HCT116 (cell line): ENCODE measurements at regions not wholly inside any gene's neighbourhood (a gene's known extent, or its start where the extent isn't known, plus 50 kb on each side); places are given as distances from the start of the nearest gene placed in this dataset.
A peak's percentile ranks its signal among the peaks of the same experiment; 100 is the strongest.

ENCODE experiments used
- ATAC-seq: fragments of 200-7000 bp; cut with Tn5 transposase; 2 replicates; pipeline ENCODE4 v1.9.1; 2020; ENCODE audit warnings: mild to moderate bottlenecking, moderate library complexity
- BruUV-seq: library from RNA; stranded (reverse); fragments of 400-500 nt; replicated peaks from 2 replicates; lab custom pipeline; 2021; lab: Mats Ljungman, UMichigan
- CTCF ChIA-PET: fragments of 300-600 bp; sonication (Branson Sonifier 250); formaldehyde crosslinking; loops from one replicate; lab custom pipeline; 2021; ENCODE audit warnings: antibody characterized with exemption; lab: Charles Lee
- POLR2A ChIA-PET: fragments of 300-600, 350-600 bp; sonication (Branson Sonifier 250); formaldehyde crosslinking; loops from one replicate; lab custom pipeline; 2021; ENCODE audit warnings: antibody characterized with exemption; lab: Charles Lee
- RAD21 ChIA-PET, 2 experiments: fragments of 300-600 bp; sonication (Branson Sonifier 250); formaldehyde crosslinking; loops; one replicate each; lab custom pipeline; 2023; ENCODE audit warnings: low total read pairs in 2 of 2; ENCODE audit not compliant: uncharacterized antibody in 2 of 2, unreplicated experiment in 2 of 2, low non-redundant PET in 1 of 2; lab: Charles Lee
- DNase-seq: peaks from one replicate; pipeline ENCODE4 v3.0.0-alpha.2; 2010; ENCODE audit warnings: low read depth, low spot score
- H2AFZ ChIP-seq: fragments of 200-600 bp; shearing (Covaris generic), sonication (generic); 2 replicates; pipeline ENCODE4 v1.6.1; 2017; ENCODE audit warnings: low read depth, mixed run types, mixed read lengths, antibody characterized with exemption, low read length; ENCODE audit not compliant: poor library complexity, severe bottlenecking
- H3K27ac ChIP-seq: 2 replicates; pipeline ENCODE4 v1.5.1; 2012; ENCODE audit warnings: low read depth, low read length
- H3K27me3 ChIP-seq: fragments of 200-600 bp; sonication (generic); 2 replicates; pipeline ENCODE4 v1.6.1; 2016; ENCODE audit warnings: mixed run types, low read length, mixed read lengths; ENCODE audit not compliant: insufficient read depth
- H3K36me3 ChIP-seq, 2 experiments: fragments of 200-500 bp in 1 of 2; fragments of 200-600 bp in 1 of 2; sonication (Bioruptor generic) in 1 of 2; sonication (generic) in 1 of 2; 2 replicates each; pipeline versions ENCODE4 v1.5.1 to v1.6.1; 2014 to 2016; ENCODE audit warnings: low read length in 2 of 2, inconsistent platforms in 1 of 2, mixed read lengths in 1 of 2, mixed run types in 1 of 2; ENCODE audit not compliant: insufficient read depth in 2 of 2, control insufficient read depth in 1 of 2
- H3K4me1 ChIP-seq, 2 experiments: fragments of 200-600 bp in 1 of 2; sonication (generic) in 1 of 2; 2 replicates each; pipeline versions ENCODE4 v1.5.1 to v1.6.1; 2012 to 2017; ENCODE audit warnings: low read length in 2 of 2, inconsistent platforms in 1 of 2, mild to moderate bottlenecking in 1 of 2, mixed read lengths in 1 of 2, mixed run types in 1 of 2, moderate library complexity in 1 of 2; ENCODE audit not compliant: insufficient read depth in 2 of 2, control insufficient read depth in 1 of 2
- H3K4me2 ChIP-seq: fragments of 200-600 bp; sonication (generic); 2 replicates; pipeline ENCODE4 v1.6.1; 2017; ENCODE audit warnings: mixed run types, low read length, mixed read lengths
- H3K4me3 ChIP-seq, 2 experiments: fragments of 200-600 bp in 1 of 2; sonication (generic) in 1 of 2; replicated peaks in 1 of 2; 2 replicates each; pipeline ENCODE4 v1.5.1; 2011 to 2016; ENCODE audit warnings: low read length in 2 of 2, control low read depth in 1 of 2, low read depth in 1 of 2, mild to moderate bottlenecking in 1 of 2, mixed read lengths in 1 of 2, mixed run types in 1 of 2
- H3K79me2 ChIP-seq: fragments of 200-600 bp; sonication (generic); 2 replicates; pipeline ENCODE4 v1.6.1; 2017; ENCODE audit warnings: mild to moderate bottlenecking, mixed run types, low read length, moderate library complexity, mixed read lengths; ENCODE audit not compliant: insufficient read depth
- H3K9ac ChIP-seq: fragments of 200-600 bp; sonication (generic); 2 replicates; pipeline ENCODE4 v1.6.1; 2016; ENCODE audit warnings: low read length, mixed read lengths
- H3K9me2 ChIP-seq: fragments of 200-600 bp; sonication (generic), shearing (Covaris generic); 2 replicates; pipeline ENCODE4 v1.6.1; 2017; ENCODE audit warnings: mixed run types, mild to moderate bottlenecking, moderate library complexity; ENCODE audit not compliant: insufficient read depth
- H3K9me3 ChIP-seq, 2 experiments: fragments of 200-500 bp in 1 of 2; fragments of 200-600 bp in 1 of 2; sonication (Bioruptor generic) in 1 of 2; sonication (generic) in 1 of 2; 2 replicates each; pipeline ENCODE4 v1.6.1; 2014 to 2017; ENCODE audit warnings: low read length in 2 of 2, mixed read lengths in 2 of 2, inconsistent platforms in 1 of 2, low read depth in 1 of 2, mild to moderate bottlenecking in 1 of 2, mixed run types in 1 of 2, moderate library complexity in 1 of 2; ENCODE audit not compliant: control insufficient read depth in 1 of 2, insufficient read depth in 1 of 2
- H4K20me1 ChIP-seq: fragments of 200-600 bp; sonication (generic), shearing (Covaris generic); 2 replicates; pipeline ENCODE4 v1.6.1; 2017; ENCODE audit warnings: mixed run types, mild to moderate bottlenecking, moderate library complexity; ENCODE audit not compliant: insufficient read depth
- CBX3 ChIP-seq: IDR thresholded peaks from 2 replicates; pipeline ENCODE4 v1.6.1; 2012; ENCODE audit warnings: low read depth
- CEBPB ChIP-seq: IDR thresholded peaks from 2 replicates; pipeline ENCODE4 v1.6.1; 2012; ENCODE audit warnings: low read depth
- CTCF ChIP-seq, 3 experiments: fragments of 200-600 bp in 1 of 3; sonication (generic) in 1 of 3; IDR thresholded peaks in 2 of 3; conservative IDR thresholded peaks in 1 of 3; 2 replicates each; pipeline ENCODE4 v1.5.1; 2012 to 2017; ENCODE audit warnings: low read depth in 2 of 3, low read length in 2 of 3, antibody characterized with exemption in 1 of 3, borderline replicate concordance in 1 of 3, control low read depth in 1 of 3, mild to moderate bottlenecking in 1 of 3, mixed read lengths in 1 of 3, mixed run types in 1 of 3, moderate library complexity in 1 of 3; ENCODE audit not compliant: insufficient read depth in 1 of 3
- EGR1 ChIP-seq: IDR thresholded peaks from 2 replicates; pipeline ENCODE4 v1.6.1; 2012; ENCODE audit warnings: low read depth
- MAX ChIP-seq: IDR thresholded peaks from 2 replicates; pipeline ENCODE4 v1.6.1; 2012
- POLR2AphosphoS5 ChIP-seq: IDR thresholded peaks from 2 replicates; pipeline ENCODE4 v1.6.1; 2011; ENCODE audit warnings: mild to moderate bottlenecking, low read depth, low read length, moderate library complexity
- RAD21 ChIP-seq: IDR thresholded peaks from 2 replicates; pipeline ENCODE4 v1.6.1; 2012; ENCODE audit warnings: low read depth, mild to moderate bottlenecking
- SIN3A ChIP-seq: IDR thresholded peaks from 2 replicates; pipeline ENCODE4 v1.6.1; 2012; ENCODE audit warnings: low read depth
- SP1 ChIP-seq: IDR thresholded peaks from 2 replicates; pipeline ENCODE4 v1.6.1; 2012; ENCODE audit warnings: low read depth
- SRF ChIP-seq: IDR thresholded peaks from 2 replicates; pipeline ENCODE4 v1.6.1; 2012; ENCODE audit warnings: low read depth
- ZFX ChIP-seq: fragments of 450-650 bp; IDR thresholded peaks from 2 replicates; pipeline ENCODE4 v1.6.1; 2017
- ZNF274 ChIP-seq: fragments of 200-500 bp; sonication (Bioruptor generic); IDR thresholded peaks from 2 replicates; pipeline ENCODE4 v1.6.1; 2014; ENCODE audit warnings: mild to moderate bottlenecking, low read depth, low read length, inconsistent platforms
- intact Hi-C: fragments of 100-400 bp; cut with micrococcal nuclease; formaldehyde crosslinking; loops from 2 replicates; pipeline ENCODE4 v1.10.0; 2022

GRCh38 chr10:61166489-61166888, 222.5 kb upstream of the RHOBTB1 start:
- H3K4me2 ChIP-seq, result no peak overlapping the region
- intact Hi-C loops, result no loop called here
- no peaks in the 10 kb centered on the region for H4K20me1 ChIP-seq
- BruUV-seq, result no TSS peak
- H3K27me3 ChIP-seq, result no peaks in the 10 kb centered on the region
- ChIA-PET CTCF (no interaction called here), RAD21 (no interaction called here), POLR2A (no interaction called here)
- no peak overlapping the region for H3K4me3 ChIP-seq
- TF ChIP-seq SRF, result no peak
- H3K9ac ChIP-seq, result no peak overlapping the region
- ATAC-seq (no peak), DNase-seq (no peak)
- H3K4me1 ChIP-seq, result no peaks in the 10 kb centered on the region
- H3K79me2 ChIP-seq, result no peaks in the 10 kb centered on the region
- no peaks in the 10 kb centered on the region for H3K9me3 ChIP-seq
- H3K36me3 ChIP-seq, result no peaks in the 10 kb centered on the region
- H3K9me2 ChIP-seq, result no peaks in the 10 kb centered on the region
- H3K27ac ChIP-seq, result no peak overlapping the region
- H2AFZ ChIP-seq, result no peak overlapping the region

- no peak for DNase-seq
- TF ChIP-seq SIN3A (no peak), POLR2AphosphoS5 (no peak), ZNF274 (no peak), ZFX (no peak), CBX3 (no peak), CEBPB (no peak), MAX (no peak), EGR1 (no peak), SP1 (no peak), CTCF (IDR thresholded peaks at IDR 0.05 in 2 of 3, conservative IDR thresholded peaks at IDR 0.05 in 1 of 3; ENCODE audit: borderline replicate concordance in 1 of 3, insufficient read depth in 1 of 3, low read depth in 2 of 3, low read length in 2 of 3) (peak in 1 of 3 experiments; percentile 7; a peak in 2 of 6 replicates), RAD21 (peak; percentile 25; the same call in 1 of the 2 replicates)
- TF ChIP-seq, all 23 proteins: peak for 2
- no peak overlapping the region for H3K27ac ChIP-seq
- RAD21 ChIA-PET, result no interaction called here
- no peaks in the 10 kb centered on the region for H3K9me3 ChIP-seq
- no peak overlapping the region for H2AFZ ChIP-seq
- intact Hi-C loops, result no loop called here
- H3K4me1 ChIP-seq, result no peaks in the 10 kb centered on the region
- no TSS peak for BruUV-seq
- POLR2A ChIA-PET, result no interaction called here
- H3K4me3 ChIP-seq, result no peak overlapping the region
- no peak for ATAC-seq
- CTCF ChIA-PET, result no interaction called here
- no peaks in the 10 kb centered on the region for H3K79me2 ChIP-seq
- H3K4me2 ChIP-seq, result no peak overlapping the region
- no peaks in the 10 kb centered on the region for H4K20me1 ChIP-seq
- no peaks in the 10 kb centered on the region for H3K9me2 ChIP-seq
- no peaks in the 10 kb centered on the region for H3K27me3 ChIP-seq
- no peak overlapping the region for H3K9ac ChIP-seq
- H3K36me3 ChIP-seq, result no peaks in the 10 kb centered on the region
Measured at GRCh38 chr10:61166065-61166464, 222.1 kb upstream of the RHOBTB1 start.
